Skin epidermis (tissue), 12 donors: ENCODE measurements at regions not wholly inside any gene's neighbourhood (a gene's known extent, or its start where the extent isn't known, plus 50 kb on each side); places are given as distances from the start of the nearest gene placed in this dataset.
"Not testable (repeated sequence)": the region's sequence is repeated elsewhere in the genome, so short reads cannot be mapped to it uniquely, and the experiment has no call there.

Experiments used
- H3K27ac ChIP-seq, 21 experiments: fragments of 200-600 bp; sonication (generic) in 11 of 21; one replicate each; pipeline ENCODE4 v1.5.0; 2020; ENCODE audit warnings: mild to moderate bottlenecking in 3 of 21, inconsistent platforms in 2 of 21, moderate library complexity in 2 of 21
- H3K4me3 ChIP-seq, 7 experiments: fragments of 200-600 bp; sonication (generic) in 2 of 7; one replicate each; pipeline ENCODE4 v1.5.0; 2020; ENCODE audit warnings: inconsistent platforms in 2 of 7, mild to moderate bottlenecking in 2 of 7, moderate library complexity in 1 of 7

GRCh38 chr1:102181341-102181740 is 184.6 kb upstream of the OLFM3 start:
- Histone ChIP-seq H3K27ac (no peak overlapping the region), H3K4me3 (no peak overlapping the region)

- H3K4me3 ChIP-seq = no peak overlapping the region
- no peak overlapping the region for H3K27ac ChIP-seq
Measured at GRCh38 chr1:102178480-102178879, 181.8 kb upstream of the OLFM3 start.

GRCh38 chr1:102174259-102174863 is 177.6 kb upstream of the OLFM3 start:
- no peak overlapping the region for H3K27ac ChIP-seq

DNA sequence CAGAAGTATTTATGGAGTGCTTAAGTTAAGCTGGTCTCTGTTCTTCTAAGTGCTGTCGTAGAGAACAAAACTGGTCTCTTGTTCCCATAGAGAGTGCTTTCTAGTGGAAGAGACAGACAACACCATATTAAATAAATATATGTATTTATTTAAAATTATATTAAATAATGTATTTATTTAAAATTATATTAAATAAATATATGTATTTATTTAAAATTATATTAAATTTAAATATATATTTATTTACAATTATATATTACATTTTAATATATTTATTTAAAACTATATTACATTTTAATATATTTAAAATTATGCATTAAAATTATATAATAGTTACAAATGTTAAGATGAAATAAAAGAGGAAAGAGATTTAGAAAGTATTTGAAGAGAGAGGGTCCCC is 175.5 kb upstream of the OLFM3 start:
- no peak overlapping the region for H3K4me3 ChIP-seq
- no peak overlapping the region for H3K27ac ChIP-seq

More at GRCh38 chr1:102174259-102174863, 177.6 kb upstream of the OLFM3 start:
- H3K4me3 ChIP-seq = no peak overlapping the region

GRCh38 chr1:102163799-102164198 is 167.1 kb upstream of the OLFM3 start:
- Histone ChIP-seq H3K4me3 (no peak overlapping the region), H3K27ac (no peak overlapping the region)

DNA sequence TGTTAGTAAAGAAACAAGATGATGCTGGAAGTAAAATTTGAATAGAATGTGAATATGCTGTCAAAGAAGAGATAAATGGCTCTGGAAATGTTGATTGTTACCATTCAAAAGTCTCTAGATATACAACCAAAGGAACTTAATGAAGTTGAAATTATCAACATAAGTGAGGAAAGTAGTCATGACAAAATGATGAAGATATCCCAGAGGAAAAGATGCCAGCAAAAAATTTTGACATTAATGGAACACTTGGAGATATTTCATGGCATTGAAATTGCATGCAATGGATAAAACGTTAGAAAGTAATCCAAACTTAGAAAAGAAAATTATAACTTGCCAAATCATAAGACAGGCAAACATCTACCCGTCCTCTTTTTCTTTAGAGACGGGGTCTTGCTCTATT is 154.5 kb upstream of the OLFM3 start:
- no peak overlapping the region for H3K4me3 ChIP-seq

DNA sequence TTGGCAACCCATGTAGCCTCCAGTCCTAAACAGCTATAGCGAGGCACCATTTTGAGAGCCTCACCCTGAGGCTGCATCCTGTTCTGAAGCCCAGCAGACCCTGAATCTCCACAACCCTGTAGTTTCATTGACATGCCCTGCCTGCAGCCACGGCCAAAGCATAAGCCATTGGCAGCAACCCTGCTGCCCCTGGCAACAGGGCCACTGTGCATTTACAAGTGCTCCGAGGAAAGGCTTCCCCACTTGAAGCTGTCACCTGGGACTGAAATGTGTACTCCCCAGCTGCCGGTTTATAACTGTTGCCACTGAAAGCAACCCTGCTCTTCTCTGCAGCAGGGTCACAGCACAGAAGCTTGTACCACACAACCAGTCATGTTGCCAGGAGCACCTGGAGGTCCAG is 124.2 kb upstream of the OLFM3 start:
- Histone ChIP-seq H3K4me3 (no peak overlapping the region), H3K27ac (no peak overlapping the region)

More for the DNA sequence above, 154.5 kb upstream of the OLFM3 start:
- H3K27ac ChIP-seq = no peak overlapping the region

DNA sequence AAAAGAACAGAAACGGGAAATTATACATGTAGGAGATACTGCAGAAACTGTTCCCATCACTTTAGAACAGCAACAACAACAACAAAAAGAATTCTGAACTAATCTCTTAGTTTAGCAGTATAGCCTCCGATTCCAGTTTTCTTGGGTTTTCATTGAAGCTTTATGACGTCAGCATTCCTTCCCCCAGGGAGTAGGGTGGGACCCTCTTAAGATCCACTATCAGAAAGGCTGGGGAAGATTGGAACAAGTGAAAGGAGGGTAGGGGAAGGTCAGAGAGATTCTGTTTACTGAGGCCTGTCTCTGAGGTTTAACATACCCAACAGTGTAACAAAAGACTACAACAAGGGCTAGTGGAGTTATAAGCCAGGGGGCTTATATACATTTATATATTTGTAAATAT is 121.4 kb upstream of the OLFM3 start:
- H3K27ac ChIP-seq = no peak overlapping the region
- H3K4me3 ChIP-seq = no peak overlapping the region

- Histone ChIP-seq H3K27ac (no peak overlapping the region), H3K4me3 (no peak overlapping the region)
Measured at GRCh38 chr1:102110586-102110985, 113.9 kb upstream of the OLFM3 start.

GRCh38 chr1:102109493-102109892 is 112.8 kb upstream of the OLFM3 start:
- not testable (repeated sequence) for H3K27ac ChIP-seq, H3K4me3 ChIP-seq

DNA sequence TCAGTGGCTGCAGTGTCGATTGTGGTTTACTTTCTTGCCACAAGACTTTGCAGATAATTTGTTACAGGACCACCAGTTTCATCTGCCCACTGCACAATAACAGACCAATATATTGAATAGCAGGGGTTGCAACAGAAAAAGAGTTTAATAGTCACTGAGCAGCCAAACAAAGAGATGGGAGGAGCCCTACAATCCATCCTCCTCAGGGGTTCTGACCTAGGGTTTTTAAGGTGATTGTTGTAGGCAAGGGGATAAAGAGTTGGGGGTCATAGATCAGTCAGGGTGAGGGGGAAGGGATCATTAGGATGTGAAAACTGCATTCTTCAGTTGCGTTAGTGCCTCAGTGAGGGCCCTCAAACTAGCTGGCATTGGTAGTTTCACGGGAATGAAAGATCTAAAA is 110.7 kb upstream of the OLFM3 start:
- H3K27ac ChIP-seq = no peak overlapping the region
- no peak overlapping the region for H3K4me3 ChIP-seq

GRCh38 chr1:102105931-102106550 is 109.3 kb upstream of the OLFM3 start:
- H3K27ac ChIP-seq = no peak overlapping the region
- no peak overlapping the region for H3K4me3 ChIP-seq

- Histone ChIP-seq H3K27ac (no peak overlapping the region), H3K4me3 (no peak overlapping the region)
Measured at GRCh38 chr1:102103646-102104045, 106.9 kb upstream of the OLFM3 start.

DNA sequence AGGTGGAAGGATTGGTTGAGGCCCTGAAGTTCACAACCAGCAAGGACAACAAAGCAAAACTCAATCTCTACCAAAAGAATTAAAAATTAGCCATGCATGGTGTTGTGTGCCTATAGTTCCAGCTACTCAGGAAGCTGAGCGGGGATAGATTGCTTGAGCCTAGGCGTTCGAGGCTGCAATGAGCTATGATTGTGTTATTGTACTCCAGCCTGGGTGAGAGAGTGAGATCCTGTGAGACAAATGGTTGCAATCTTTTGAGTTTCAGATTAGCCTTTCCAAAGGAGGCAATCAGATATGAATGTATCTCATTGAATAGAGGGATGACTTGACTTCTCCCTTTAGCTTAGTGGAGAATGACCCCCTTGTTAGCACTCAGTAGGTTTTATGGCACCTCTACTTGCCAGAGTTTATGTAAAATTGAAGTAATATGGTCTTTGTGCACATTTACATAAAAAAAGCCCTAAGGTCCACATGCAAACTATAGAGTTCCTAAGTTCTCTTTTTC is 105.6 kb upstream of the OLFM3 start:
- no peak overlapping the region for H3K4me3 ChIP-seq
- H3K27ac ChIP-seq = no peak overlapping the region

DNA sequence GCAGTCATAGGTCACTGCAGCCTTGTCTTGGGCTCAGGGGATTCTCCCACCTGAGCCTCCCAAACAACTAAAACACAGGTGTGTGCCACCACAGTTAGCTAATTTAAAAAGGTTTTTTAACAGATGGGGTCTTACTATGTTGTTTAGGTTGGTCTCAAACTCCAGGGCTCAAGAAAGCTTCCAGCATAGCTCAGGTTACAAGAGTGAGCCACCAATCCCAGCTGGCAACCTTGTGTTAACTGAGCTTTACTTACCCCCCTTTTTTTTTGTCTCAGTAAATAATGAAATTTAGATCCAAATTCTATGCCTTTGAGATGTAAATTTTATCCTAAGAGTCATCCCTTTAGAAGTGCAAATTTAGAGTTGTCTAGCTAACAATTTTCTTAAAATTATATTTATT is 103.9 kb upstream of the OLFM3 start:
- H3K4me3 ChIP-seq = no peak overlapping the region
- H3K27ac ChIP-seq = no peak overlapping the region

- no peak overlapping the region for H3K4me3 ChIP-seq
- H3K27ac ChIP-seq = no peak overlapping the region
Measured at GRCh38 chr1:102099916-102100315, 103.2 kb upstream of the OLFM3 start.

DNA sequence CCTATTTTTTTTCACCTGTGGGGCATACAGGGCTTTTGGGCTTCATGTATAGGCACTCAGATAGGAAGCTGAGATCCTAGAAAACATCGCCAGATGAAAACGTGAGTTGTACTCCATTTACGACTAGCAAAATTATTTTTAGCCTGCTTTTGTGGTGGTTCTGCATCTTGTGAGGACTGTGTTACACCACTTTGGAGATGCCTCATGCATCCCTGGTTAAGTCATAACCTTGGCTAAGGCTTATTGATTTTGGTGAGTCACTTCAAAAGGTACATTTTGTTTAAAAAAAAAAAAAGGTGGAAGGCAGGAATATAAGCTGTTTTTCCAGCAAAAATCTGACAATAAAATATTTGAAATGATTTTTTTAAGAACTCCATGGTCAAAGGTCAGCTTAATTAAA is 101.8 kb upstream of the OLFM3 start:
- Histone ChIP-seq H3K27ac (no peak overlapping the region), H3K4me3 (no peak overlapping the region)

DNA sequence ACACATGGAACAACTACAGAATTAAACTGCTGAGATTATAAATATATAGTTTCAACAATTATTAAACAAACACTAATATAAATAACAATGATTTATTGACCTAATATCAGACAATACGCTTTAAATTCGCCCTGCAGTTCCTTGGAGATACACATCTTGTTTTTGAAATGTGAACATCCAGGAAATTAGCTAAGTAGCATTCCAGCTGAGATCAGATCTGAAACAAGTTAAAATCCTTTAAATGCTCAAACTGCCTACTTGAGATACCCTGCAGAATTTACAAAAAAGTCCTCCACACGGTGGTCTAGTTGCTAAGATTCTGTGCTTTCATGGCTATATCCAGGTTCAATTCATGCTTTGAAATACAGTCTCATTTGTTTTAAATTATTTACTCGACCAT is 101.4 kb upstream of the OLFM3 start:
- no peak overlapping the region for H3K4me3 ChIP-seq
- no peak overlapping the region for H3K27ac ChIP-seq

DNA sequence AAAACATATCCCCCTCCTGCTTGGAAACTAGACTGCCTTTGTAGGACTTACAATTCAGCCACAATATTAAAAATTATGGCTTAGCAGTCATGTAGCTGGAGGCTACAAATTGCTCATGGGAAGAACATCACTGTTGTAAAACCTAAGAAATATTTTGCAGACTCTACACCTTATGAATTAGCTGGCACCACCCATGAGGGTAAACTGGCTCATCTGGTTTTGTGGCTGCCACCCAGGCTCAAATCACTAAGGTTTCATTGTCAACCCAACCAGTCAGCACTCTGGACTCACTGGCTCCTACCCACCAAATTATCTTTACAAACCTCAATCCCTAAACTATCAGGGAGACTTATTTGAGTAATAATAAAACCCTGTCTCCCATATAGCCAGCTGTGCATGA is 100.7 kb upstream of the OLFM3 start:
- no peak overlapping the region for H3K27ac ChIP-seq
- no peak overlapping the region for H3K4me3 ChIP-seq

DNA sequence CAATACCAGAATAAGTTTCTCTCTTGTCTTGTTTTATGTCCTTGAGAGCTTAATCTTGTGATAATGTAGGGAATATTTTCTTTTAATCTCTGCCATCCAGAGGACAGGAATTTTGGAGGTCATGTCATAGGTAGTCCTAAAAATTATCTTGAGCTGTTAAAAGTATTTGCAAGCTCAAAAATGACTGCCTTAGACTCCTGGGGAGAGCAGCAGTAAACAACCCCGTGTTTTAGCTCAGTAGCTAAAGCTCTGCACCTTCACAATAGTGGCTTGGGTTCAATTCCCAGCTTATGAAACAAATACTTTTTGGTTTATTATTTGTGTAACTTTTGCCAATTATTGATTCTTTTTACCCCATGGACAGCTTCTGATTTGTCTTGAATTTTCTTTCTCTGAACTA is 99.4 kb upstream of the OLFM3 start:
- H3K27ac ChIP-seq = no peak overlapping the region
- H3K4me3 ChIP-seq = no peak overlapping the region

DNA sequence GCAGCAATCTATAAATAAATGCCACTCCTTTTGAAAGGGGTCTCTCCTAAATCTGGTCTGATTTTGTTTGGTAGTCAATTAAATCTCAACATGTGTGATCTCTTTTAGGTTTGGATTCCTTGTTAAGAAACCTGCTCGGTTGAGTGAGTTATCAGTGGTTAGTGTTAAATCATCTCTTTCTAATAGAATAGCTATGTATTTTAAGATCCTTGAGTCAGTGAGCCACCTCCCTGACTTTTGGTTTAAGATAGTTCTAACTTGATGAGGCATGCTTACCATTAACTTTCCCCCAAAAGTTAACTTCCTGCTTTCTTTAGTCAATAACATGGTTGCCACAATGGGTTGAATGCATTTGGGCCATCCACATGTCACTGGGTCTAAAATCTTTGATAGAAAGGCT is 93.1 kb upstream of the OLFM3 start:
- H3K27ac ChIP-seq = no peak overlapping the region

DNA sequence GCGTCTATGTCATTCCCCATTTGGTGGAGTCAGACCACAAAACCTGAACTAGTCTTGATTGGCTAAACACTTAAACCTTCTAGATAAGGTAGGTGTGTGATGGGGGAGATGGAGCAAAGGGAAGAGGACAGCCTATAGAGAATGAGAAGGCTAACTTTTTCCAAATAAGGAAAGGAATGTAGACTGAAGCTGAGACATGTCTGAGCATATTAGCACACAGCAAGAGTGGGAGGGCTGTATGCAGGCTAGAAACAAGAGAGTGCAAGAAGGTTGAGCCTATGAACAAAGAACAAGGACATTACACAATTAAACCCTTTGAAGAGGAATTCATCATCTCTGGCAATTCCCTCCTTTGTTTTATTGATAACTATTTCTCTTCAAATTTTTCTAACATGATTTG is 89.2 kb upstream of the OLFM3 start:
- no peak overlapping the region for H3K4me3 ChIP-seq
- H3K27ac ChIP-seq = no peak overlapping the region

More for the DNA sequence above, 93.1 kb upstream of the OLFM3 start:
- H3K4me3 ChIP-seq = no peak overlapping the region
